Heart left ventricle (tissue), 13 donors: ENCODE measurements at regions not wholly inside any gene's neighbourhood (a gene's known extent, or its start where the extent isn't known, plus 50 kb on each side); places are given as distances from the start of the nearest gene placed in this dataset.

Experiments used
- POLR2A ChIP-seq, 2 donors: fragments of 450-650 bp; IDR thresholded peaks; one replicate each; pipeline ENCODE4 v1.6.1; 2017; ENCODE audit warnings: antibody characterized with exemption in 2 of 2, mild to moderate bottlenecking in 2 of 2, moderate library complexity in 2 of 2
- TF ChIP-seq, protein P1 (sequence below), 12 donors: fragments of 200-600 bp; sonication (generic) in 4 of 12; IDR thresholded peaks; one replicate each; pipeline versions ENCODE4 v1.5.0 to v1.8.0; 2018 to 2022; ENCODE audit warnings: antibody characterized with exemption in 12 of 12, mild to moderate bottlenecking in 5 of 12
- donor health status: ischemic (EF 13 %, LVEDD 7.1; RV severe dilation, severe dysfunction).
- donor health status: DM: no; HTN: yes; CAD: no.
- donor health status: DM: no; HTN: no; CAD: no.
- donor health status: ischemic (EF 25% LVEDD 6.9; RV normal size, moderate dysfunction).
- donor health status: ischemic (EF 25% LVEDD 5.7; RV mildly dilated, moderate dysfunction).
- donor health status: ischemic (EF 35%, LVEDD 5.7; RV mildly dilated, moderate dysfunction).
- donor health status: nonischemic (EF 11% LVEDD 7.7; RV severe dilation, severe dysfunction).
- donor health status: DM: yes; HTN: yes; CAD: no.
- donor health status: PGD.
- donor health status: ischemic (EF 29% LVEDD 5.4; RV normal size, mild dysfunction).
- donor health status: nonischemic (EF 23%, LVEDD 6.1; RV moderate dilation, normal function).

DNA sequence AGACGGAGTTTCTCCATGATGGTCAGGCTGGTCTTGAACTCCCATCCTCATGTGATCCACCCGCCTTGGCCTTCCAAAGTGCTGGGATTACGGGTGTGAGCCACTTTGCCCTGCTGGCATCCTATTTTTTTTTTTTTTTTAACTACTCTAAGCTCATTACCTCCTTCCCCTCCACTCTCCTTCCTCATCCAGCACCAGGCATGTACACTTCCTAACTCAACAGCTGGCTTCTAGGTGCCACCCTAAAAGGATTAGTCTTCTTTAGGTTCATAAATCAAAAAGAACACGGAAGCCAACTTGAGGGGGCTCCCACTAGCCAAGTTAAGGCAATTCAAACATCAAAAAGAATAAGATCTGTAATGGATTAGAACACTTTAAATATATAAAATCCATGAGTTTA lies 70.6 kb upstream of the TEX51 start:
- no peak for TF ChIP-seq POLR2A (IDR thresholded peaks at IDR 0.05)
- TF ChIP-seq, protein P1, sequence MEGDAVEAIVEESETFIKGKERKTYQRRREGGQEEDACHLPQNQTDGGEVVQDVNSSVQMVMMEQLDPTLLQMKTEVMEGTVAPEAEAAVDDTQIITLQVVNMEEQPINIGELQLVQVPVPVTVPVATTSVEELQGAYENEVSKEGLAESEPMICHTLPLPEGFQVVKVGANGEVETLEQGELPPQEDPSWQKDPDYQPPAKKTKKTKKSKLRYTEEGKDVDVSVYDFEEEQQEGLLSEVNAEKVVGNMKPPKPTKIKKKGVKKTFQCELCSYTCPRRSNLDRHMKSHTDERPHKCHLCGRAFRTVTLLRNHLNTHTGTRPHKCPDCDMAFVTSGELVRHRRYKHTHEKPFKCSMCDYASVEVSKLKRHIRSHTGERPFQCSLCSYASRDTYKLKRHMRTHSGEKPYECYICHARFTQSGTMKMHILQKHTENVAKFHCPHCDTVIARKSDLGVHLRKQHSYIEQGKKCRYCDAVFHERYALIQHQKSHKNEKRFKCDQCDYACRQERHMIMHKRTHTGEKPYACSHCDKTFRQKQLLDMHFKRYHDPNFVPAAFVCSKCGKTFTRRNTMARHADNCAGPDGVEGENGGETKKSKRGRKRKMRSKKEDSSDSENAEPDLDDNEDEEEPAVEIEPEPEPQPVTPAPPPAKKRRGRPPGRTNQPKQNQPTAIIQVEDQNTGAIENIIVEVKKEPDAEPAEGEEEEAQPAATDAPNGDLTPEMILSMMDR (IDR thresholded peaks at IDR 0.05), result no peak
